Panc1 (cell line): ENCODE measurements at regions not wholly inside any gene's neighbourhood (a gene's known extent, or its start where the extent isn't known, plus 50 kb on each side); places are given as distances from the start of the nearest gene placed in this dataset.

ENCODE experiments used
- ATAC-seq: fragments of 200-7000 bp; cut with Tn5 transposase; 2 replicates; pipeline ENCODE4 v1.9.1; 2020; ENCODE audit warnings: mild to moderate bottlenecking, moderate library complexity
- BruUV-seq: library from RNA; stranded (reverse); fragments of 400-500 nt; replicated peaks from 2 replicates; lab custom pipeline; 2021; lab: Mats Ljungman, UMichigan
- CTCF ChIA-PET: fragments of 300-600 bp; sonication (Branson Sonifier 250); formaldehyde crosslinking; loops from one replicate; lab custom pipeline; 2022; ENCODE audit warnings: antibody characterized with exemption; lab: Charles Lee
- POLR2A ChIA-PET: fragments of 300-600 bp; sonication (Branson Sonifier 250); formaldehyde crosslinking; loops from one replicate; lab custom pipeline; 2022; ENCODE audit warnings: antibody characterized with exemption; lab: Charles Lee
- DNase-seq: peaks from one replicate; pipeline ENCODE4 v3.0.0-alpha.2; 2010; ENCODE audit warnings: low read depth, low spot score
- H3K27ac ChIP-seq: 2 replicates; pipeline ENCODE4 v1.5.1; 2011; ENCODE audit warnings: mild to moderate bottlenecking, low read length, inconsistent platforms
- H3K27me3 ChIP-seq: fragments of 200-500 bp; sonication (Bioruptor generic); 2 replicates; pipeline ENCODE4 v1.6.0; 2014; ENCODE audit warnings: low read length, inconsistent platforms; ENCODE audit not compliant: control insufficient read depth, insufficient read depth
- H3K36me3 ChIP-seq: fragments of 200-500 bp; sonication (Bioruptor generic); 2 replicates; pipeline ENCODE4 v1.5.1; 2014; ENCODE audit warnings: inconsistent platforms, mild to moderate bottlenecking, low read length, moderate library complexity; ENCODE audit not compliant: control insufficient read depth, insufficient read depth
- H3K4me1 ChIP-seq: 2 replicates; pipeline ENCODE4 v1.5.1; 2011; ENCODE audit warnings: inconsistent platforms, mild to moderate bottlenecking, low read length, moderate library complexity; ENCODE audit not compliant: control insufficient read depth, insufficient read depth
- H3K4me3 ChIP-seq, 2 experiments: 2 replicates each; pipeline ENCODE4 v1.5.1; 2011 to 2012; ENCODE audit warnings: low read depth in 2 of 2, low read length in 2 of 2, mild to moderate bottlenecking in 2 of 2, inconsistent platforms in 1 of 2, moderate library complexity in 1 of 2
- H3K9me3 ChIP-seq: fragments of 200-500 bp; sonication (Bioruptor generic); 2 replicates; pipeline ENCODE4 v1.5.1; 2014; ENCODE audit warnings: low read depth, mild to moderate bottlenecking, inconsistent platforms, low read length, moderate library complexity; ENCODE audit not compliant: control insufficient read depth, insufficient read depth
- POLR2AphosphoS5 ChIP-seq: IDR thresholded peaks from 2 replicates; pipeline ENCODE4 v1.6.1; 2012; ENCODE audit warnings: mild to moderate bottlenecking, low read depth, low read length, moderate library complexity
- SIN3A ChIP-seq: IDR thresholded peaks from 2 replicates; pipeline ENCODE4 v1.6.1; 2012; ENCODE audit warnings: low read depth, mild to moderate bottlenecking, low read length, moderate library complexity, borderline replicate concordance; ENCODE audit not compliant: insufficient read depth
- TCF7L2 ChIP-seq: IDR thresholded peaks from 2 replicates; pipeline ENCODE4 v1.6.1; 2011; ENCODE audit warnings: mild to moderate bottlenecking, low read depth, low read length, inconsistent platforms
- in situ Hi-C: cut with HindIII; loops from 2 replicates; pipeline ENCODE4 v1.10.0; 2016; ENCODE audit warnings: low sequenced_read_pairs, low pct_unique_long_range_greater_than_20kb
- intact Hi-C: fragments of 100-400 bp; cut with micrococcal nuclease; formaldehyde crosslinking; loops from one replicate; pipeline ENCODE4 v1.10.0; 2022; ENCODE audit not compliant: unreplicated experiment
- TF ChIP-seq, protein P1 (sequence below), 2 experiments: IDR thresholded peaks; 2 replicates each; pipeline ENCODE4 v1.6.1; 2011 to 2012; ENCODE audit warnings: low read depth in 2 of 2, control low read depth in 1 of 2, low read length in 1 of 2, mild to moderate bottlenecking in 1 of 2, moderate library complexity in 1 of 2; ENCODE audit not compliant: insufficient read depth in 1 of 2
- TF ChIP-seq, protein P2 (sequence below): fragments of 450-650 bp; IDR thresholded peaks from 2 replicates; pipeline ENCODE4 v1.5.1; 2017; ENCODE audit warnings: mild to moderate bottlenecking

DNA sequence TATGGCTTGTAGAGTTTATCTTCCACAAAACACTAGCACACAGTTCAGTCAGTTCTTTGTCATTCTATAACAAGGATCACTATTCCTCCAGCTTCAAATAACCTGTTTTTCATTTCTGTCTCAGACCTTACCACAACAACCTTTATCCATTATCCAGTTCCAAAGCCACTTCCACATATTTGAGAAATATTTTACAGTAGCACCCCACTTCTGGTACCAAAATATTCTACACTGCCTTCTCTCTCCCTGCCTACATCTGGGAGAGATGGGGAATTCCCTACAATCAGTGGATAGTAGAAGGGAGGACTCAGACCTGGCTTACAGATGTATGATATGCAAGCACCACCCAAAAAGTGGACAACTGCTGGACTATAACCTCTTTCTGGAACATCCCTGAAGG lies 651.4 kb downstream of the ADGRL2 start:
- intact Hi-C loops = no loop called here
- Histone ChIP-seq H3K27me3 (no peaks in the 10 kb centered on the region), H3K36me3 (no peaks in the 10 kb centered on the region), H3K4me3 (no peak overlapping the region), H3K27ac (no peak overlapping the region), H3K4me1 (no peaks in the 10 kb centered on the region), H3K9me3 (peaks cover 3% of the 10 kb centered on the region; the same call in 1 of the 2 replicates)
- no peak for ATAC-seq
- no TSS peak for BruUV-seq
- CTCF ChIA-PET = no interaction called here
- TF ChIP-seq, protein P1, sequence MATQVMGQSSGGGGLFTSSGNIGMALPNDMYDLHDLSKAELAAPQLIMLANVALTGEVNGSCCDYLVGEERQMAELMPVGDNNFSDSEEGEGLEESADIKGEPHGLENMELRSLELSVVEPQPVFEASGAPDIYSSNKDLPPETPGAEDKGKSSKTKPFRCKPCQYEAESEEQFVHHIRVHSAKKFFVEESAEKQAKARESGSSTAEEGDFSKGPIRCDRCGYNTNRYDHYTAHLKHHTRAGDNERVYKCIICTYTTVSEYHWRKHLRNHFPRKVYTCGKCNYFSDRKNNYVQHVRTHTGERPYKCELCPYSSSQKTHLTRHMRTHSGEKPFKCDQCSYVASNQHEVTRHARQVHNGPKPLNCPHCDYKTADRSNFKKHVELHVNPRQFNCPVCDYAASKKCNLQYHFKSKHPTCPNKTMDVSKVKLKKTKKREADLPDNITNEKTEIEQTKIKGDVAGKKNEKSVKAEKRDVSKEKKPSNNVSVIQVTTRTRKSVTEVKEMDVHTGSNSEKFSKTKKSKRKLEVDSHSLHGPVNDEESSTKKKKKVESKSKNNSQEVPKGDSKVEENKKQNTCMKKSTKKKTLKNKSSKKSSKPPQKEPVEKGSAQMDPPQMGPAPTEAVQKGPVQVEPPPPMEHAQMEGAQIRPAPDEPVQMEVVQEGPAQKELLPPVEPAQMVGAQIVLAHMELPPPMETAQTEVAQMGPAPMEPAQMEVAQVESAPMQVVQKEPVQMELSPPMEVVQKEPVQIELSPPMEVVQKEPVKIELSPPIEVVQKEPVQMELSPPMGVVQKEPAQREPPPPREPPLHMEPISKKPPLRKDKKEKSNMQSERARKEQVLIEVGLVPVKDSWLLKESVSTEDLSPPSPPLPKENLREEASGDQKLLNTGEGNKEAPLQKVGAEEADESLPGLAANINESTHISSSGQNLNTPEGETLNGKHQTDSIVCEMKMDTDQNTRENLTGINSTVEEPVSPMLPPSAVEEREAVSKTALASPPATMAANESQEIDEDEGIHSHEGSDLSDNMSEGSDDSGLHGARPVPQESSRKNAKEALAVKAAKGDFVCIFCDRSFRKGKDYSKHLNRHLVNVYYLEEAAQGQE (IDR thresholded peaks at IDR 0.05; ENCODE audit: insufficient read depth in 1 of 2, low read depth in 2 of 2, low read length in 1 of 2) = no peak
- no peak for TF ChIP-seq POLR2AphosphoS5
- TF ChIP-seq, protein P2, sequence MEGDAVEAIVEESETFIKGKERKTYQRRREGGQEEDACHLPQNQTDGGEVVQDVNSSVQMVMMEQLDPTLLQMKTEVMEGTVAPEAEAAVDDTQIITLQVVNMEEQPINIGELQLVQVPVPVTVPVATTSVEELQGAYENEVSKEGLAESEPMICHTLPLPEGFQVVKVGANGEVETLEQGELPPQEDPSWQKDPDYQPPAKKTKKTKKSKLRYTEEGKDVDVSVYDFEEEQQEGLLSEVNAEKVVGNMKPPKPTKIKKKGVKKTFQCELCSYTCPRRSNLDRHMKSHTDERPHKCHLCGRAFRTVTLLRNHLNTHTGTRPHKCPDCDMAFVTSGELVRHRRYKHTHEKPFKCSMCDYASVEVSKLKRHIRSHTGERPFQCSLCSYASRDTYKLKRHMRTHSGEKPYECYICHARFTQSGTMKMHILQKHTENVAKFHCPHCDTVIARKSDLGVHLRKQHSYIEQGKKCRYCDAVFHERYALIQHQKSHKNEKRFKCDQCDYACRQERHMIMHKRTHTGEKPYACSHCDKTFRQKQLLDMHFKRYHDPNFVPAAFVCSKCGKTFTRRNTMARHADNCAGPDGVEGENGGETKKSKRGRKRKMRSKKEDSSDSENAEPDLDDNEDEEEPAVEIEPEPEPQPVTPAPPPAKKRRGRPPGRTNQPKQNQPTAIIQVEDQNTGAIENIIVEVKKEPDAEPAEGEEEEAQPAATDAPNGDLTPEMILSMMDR = no peak
- TF ChIP-seq SIN3A = no peak
- no peak for TF ChIP-seq TCF7L2
- in situ Hi-C loops = no loop called here
- DNase-seq = no peak
- POLR2A ChIA-PET = no interaction called here

DNA sequence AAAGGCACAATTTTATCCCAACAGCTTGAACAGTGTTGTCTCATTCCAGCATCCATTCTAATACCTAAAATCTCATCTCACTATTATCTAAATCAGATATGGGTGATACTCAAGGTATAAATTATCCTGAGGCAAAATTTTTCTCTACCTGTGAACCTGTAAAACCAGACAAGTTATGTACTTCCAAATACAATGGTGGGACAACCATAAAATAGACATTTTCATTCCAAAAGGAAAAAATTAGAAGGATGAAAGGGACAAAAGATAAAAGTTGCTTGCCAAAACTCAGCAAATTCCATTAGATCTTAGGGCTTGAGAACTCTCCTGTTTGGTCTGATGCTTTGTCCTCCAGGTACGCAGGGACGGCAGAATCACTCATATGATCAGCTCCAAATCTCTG lies 650.5 kb downstream of the ADGRL2 start:
- intact Hi-C loops = no loop called here
- Histone ChIP-seq H3K27ac (no peak overlapping the region), H3K4me1 (no peaks in the 10 kb centered on the region), H3K4me3 (no peak overlapping the region), H3K27me3 (no peaks in the 10 kb centered on the region), H3K36me3 (no peaks in the 10 kb centered on the region), H3K9me3 (peaks cover 4% of the 10 kb centered on the region; the same call in 1 of the 2 replicates)
- BruUV-seq = no TSS peak
- DNase-seq (no peak), ATAC-seq (no peak)
- in situ Hi-C loops = no loop called here
- POLR2A ChIA-PET = no interaction called here
- CTCF ChIA-PET = no interaction called here
- TF ChIP-seq, protein P1 (IDR thresholded peaks at IDR 0.05; ENCODE audit: insufficient read depth in 1 of 2, low read depth in 2 of 2, low read length in 1 of 2) = no peak
- TF ChIP-seq, protein P2 = no peak
- TF ChIP-seq POLR2AphosphoS5 (no peak), SIN3A (no peak), TCF7L2 (no peak)
